ENCODE measurements at regions not wholly inside any gene's neighbourhood (a gene's known extent, or its start where the extent isn't known, plus 50 kb on each side); places are given as distances from the start of the nearest gene placed in this dataset.

GRCh38 chr9:129368444-129368978 lies 190.4 kb upstream of the IER5L start:
- no peak for DNase-seq

- no peak for DNase-seq
These were observed 189.2 kb upstream of the IER5L start for GRCh38 chr9:129367287-129367686.

DNA sequence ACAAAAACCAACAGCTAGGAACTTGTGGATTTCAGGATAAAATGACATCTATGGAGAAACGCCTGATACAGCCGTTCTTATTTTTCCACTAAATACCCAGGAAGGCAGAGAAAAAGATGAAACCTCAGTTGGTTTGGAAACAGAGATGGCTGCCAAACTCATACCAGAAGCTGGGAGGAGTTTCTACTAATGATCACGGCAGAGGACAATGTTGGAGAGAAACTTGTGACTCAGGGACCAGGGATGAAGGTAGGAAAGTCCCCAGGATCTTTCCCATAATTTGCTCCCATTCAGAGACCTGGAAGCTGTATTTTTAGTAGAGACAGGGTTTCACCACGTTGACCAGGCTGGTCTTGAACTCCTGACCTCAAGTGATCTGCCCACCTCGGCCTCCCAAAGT lies 187.1 kb upstream of the IER5L start:
- no peak for DNase-seq

- DNase-seq = no peak
These were observed 185.3 kb upstream of the IER5L start for GRCh38 chr9:129363216-129363873.

DNA sequence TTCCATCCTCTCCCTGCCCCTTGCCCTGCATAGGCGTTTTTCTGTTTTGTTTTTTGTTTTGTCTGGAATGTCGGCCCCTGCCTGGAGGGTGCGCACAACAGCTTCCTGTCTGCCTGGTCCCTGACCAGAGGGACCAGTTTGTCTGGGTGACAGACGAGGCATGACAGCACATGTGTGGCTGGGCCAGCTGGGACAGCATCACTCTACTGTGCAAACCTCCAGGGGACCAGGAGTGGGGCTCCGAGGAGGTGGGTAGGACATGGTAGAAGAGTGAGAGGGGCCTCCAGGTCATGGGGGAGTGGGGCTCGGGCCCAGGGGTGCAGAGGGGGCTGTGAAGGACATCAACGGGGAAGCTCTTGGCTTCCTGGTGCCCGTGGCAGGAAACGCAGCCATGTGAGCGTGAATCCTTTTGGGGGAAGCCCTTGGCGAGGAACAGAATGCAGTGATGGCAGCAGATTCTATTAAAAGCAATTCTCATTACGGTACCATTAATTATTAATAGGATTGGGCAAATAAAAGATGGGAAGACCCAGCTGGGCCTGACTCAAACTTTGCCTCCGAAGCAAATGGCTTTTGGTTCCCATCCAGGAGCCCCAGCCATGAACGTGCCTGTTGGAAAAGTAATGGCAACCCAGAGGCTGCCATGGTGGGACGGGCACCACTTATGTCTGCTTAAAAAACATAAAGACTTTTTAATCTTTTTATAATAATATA lies 184.4 kb upstream of the IER5L start:
- no peak for DNase-seq

GRCh38 chr9:129361196-129361595 lies 183.1 kb upstream of the IER5L start:
- no peak for DNase-seq

- DNase-seq = no peak
These were observed 182.0 kb upstream of the IER5L start for GRCh38 chr9:129359916-129360536.

- DNase-seq = no peak
These were observed 181.2 kb upstream of the IER5L start for GRCh38 chr9:129359162-129359811.

DNA sequence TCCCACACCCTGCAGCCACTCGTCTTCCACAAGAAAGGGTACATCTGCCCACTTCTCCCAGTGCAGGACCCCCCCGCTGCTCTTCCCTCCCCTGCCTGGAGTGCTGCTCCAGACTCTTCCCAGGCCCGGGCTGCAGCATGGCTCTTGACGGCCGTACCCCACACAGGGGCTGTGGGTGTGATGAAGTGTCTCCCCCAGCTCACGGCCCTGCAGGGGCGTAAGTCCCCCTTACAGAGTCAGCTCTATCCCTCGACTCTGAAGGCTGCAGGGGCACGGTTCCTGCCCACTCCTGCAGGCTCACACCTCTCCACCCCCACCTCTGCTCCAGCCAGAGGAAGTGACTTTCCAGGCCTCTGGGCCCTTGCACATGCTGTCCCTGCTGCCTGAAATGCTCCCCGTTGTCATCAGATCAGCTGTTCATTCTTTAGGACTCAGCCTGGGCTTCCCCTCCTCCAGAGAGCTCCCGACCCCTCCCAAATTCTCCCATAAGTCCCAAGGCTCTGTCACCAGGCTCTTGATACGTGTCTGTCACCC lies 180.6 kb upstream of the IER5L start:
- no peak for DNase-seq

- no peak for DNase-seq
These were observed 179.7 kb upstream of the IER5L start for GRCh38 chr9:129357773-129358245.

GRCh38 chr9:129356871-129357772 lies 179.1 kb upstream of the IER5L start:
- DNase-seq = no peak

GRCh38 chr9:129355631-129356030 lies 177.6 kb upstream of the IER5L start:
- no peak for DNase-seq

- DNase-seq = no peak
These were observed 176.4 kb upstream of the IER5L start for GRCh38 chr9:129354498-129354897.

DNA sequence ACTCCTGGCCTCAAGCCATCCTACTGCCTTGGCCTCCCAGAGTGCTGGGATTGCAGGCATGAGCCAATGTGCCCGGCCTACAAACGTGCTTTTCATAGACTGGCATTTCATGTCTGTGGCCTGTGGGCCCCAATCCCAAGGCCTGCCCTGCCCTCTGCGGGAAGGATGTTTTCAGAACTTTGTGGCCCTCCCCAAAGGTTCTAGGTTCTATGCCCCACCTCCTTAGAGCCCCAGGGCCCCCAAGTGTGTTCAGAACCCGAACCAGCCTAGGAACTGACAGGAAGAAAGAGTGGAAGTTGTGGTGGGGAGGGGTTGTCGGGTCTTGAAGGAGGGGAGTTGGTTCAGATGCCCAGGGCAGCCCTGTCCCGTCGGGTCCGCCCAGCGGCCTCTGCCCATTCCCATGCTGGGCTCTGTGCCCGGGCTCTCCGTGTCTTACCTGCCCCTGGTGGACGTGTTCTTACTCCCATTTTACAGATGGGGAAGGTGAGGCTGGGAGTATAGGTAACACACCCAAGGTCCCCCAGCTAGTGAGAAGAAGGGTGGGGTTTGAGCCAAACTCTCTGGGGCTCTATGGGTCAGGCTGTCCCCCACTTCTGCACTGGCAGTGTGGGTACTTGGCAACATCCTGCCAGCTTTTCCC lies 175.8 kb upstream of the IER5L start:
- peak in 3 of 56 donors; percentile 27 to 40 (median 32) for DNase-seq

DNA sequence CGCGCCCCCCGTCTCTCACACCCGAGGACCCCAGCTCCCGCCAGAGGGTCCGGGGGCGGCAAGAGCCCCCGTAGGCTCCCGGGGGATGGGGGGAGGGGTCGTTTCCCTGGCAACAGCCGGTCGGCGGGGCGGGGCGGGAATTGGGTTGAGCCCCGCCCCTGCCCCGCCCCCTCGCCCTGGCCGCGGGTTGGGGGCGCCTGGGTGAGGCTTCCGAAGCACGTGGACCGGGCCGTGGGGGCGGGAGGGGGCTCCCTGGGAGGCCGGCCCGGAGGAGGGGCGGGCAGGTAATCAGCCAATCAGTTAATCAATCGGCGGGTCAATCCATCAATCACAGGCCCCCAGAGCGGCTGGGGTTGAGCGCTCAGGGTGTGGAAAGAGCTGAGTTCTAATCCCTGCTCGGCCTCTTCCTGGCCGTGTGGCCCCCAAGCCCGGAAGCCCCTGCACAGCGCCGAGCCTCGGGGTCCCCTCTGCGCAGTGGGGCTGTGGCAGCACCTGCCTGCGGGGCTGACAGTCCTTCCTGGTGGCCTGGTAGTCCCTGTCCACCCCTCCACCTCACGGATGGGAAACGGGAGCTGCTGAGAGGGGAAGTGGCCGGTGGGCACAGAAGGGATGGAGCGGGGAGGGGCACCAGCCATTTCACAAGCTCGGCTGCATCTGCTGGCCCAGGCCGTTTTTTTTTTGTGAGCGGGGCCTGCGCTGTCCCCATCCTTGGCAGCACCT lies 174.2 kb upstream of the IER5L start:
- peak in 10 of 56 donors; percentile 17 to 54 (median 40) for DNase-seq

GRCh38 chr9:129351642-129352145 lies 173.6 kb upstream of the IER5L start:
- DNase-seq = no peak

DNA sequence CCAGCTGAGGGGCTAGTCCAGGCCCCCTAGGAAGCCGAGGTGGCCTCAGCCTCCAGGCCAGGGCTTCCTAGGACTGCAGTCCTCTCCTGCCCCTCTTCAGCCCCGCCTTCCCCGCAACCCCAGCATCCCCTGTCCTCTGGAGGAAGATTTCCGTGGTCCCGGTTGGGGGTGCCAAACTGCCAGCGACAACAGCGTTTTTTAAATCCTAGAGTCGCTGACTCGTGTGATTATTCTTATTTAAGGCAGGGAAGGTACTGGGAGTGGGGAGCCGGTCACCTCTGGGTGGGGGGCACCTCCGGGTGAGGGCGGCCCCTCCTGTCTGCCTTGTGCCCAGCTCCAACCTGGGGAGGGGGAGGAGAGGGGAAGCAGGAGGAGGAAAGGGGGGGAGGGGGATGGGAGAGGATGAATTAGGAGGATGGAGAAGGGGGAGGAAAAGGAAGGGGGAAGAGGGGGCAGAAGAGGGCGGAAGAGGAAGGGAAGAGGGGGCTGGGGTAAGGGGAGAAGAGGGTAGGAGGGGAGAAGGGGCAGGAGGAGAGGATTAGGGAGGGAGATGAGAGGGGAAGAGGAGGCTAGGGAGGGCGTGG lies 173.1 kb upstream of the IER5L start:
- peak in 8 of 56 donors; percentile 15 to 44 (median 24) for DNase-seq

GRCh38 chr9:129350143-129350935 lies 172.3 kb upstream of the IER5L start:
- no peak for DNase-seq
